HG03097 (cell line): ENCODE measurements at regions not wholly inside any gene's neighbourhood (a gene's known extent, or its start where the extent isn't known, plus 50 kb on each side); places are given as distances from the start of the nearest gene placed in this dataset.
"Not testable (repeated sequence)": the region's sequence is repeated elsewhere in the genome, so short reads cannot be mapped to it uniquely, and the experiment has no call there.

Experiments
- ATAC-seq: cut with Tn5 transposase; IDR thresholded peaks from one replicate; pipeline ENCODE4 v1.9.1; 2021; ENCODE audit not compliant: unreplicated experiment, low FRiP score

DNA sequence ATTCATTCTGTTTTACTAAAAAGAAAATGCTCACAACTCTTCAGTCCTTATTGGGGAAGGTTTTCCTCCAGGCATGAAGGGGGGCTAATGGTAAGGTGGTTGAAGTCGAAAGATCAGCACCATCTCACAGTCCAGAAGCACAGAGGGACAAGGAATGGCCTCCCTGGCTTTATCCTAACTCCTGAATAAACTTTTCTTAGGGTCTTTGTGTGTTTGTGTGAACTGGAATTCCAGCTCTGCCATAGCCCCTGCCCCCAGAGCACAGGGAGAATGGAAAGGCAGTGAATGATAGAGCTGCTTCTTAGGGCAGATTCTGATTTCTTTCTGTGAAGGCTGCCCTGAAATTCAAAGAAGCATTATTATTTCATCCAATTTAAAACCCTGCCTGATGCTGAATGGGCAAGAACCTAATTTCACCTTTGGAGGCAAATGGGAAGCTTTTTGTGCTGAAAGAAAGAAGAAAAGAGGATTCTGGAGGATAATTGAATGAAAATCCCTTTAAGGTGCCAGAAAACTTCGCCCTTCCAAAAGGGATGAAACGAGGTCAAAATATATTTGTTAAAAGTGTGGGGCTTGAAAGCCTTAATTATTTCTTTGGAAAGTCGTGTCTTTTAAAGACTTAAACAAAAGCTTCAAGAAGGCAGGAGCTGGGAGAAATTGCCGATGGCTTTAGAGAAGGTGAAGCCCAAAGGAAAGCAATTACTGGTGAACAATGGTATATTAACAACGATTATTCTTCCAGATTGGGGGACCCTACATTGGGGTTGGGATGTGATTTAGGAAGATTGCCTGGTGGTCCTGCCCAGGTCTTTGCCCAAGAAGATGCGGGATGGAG, 259.9 kb upstream of the RGMA start:
- no peak for ATAC-seq

- ATAC-seq: no peak
Measured at GRCh38 chr15:93347986-93348385, 259.0 kb upstream of the RGMA start.

GRCh38 chr15:93345981-93346380, 257.0 kb upstream of the RGMA start:
- ATAC-seq: no peak

DNA sequence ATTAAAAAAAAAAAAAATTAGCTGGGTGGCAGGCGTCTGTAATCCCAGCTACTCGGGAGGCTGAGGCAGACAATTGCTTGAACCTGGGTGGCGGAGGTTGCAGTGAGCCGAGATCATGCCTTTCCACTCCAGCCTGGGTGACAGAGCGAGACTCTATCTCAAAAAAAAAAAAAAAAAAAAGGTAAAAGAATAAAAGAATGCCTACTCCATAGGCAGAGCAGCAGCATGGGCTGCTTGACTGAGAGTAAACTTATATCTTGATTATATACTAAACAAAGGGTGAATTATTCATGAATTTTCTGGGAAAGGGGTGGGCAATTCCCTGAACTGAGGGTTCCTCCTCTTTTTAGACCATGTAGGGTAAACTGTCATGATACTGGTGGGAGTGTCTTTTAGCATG, 254.4 kb upstream of the RGMA start:
- not testable (repeated sequence) for ATAC-seq

GRCh38 chr15:93341164-93341563, 252.2 kb upstream of the RGMA start:
- ATAC-seq: no peak

DNA sequence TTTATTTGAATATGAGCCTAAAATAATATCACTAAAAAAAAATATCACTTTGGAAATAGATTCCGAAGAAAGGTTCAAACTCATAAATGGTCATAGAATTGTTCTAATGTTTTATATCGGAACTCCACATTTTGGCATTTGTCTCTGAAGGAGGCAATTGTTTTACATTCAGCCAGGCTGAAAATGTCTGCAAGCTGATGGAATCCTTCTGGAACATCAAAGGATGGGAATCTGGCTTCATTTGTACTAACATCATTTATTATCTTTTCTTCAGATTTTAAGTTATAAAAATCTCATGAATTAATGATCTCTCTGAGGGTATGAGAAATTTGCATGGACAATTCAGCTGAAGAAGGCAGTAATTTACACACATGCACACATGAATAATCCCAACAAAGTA, 251.4 kb upstream of the RGMA start:
- no peak for ATAC-seq

DNA sequence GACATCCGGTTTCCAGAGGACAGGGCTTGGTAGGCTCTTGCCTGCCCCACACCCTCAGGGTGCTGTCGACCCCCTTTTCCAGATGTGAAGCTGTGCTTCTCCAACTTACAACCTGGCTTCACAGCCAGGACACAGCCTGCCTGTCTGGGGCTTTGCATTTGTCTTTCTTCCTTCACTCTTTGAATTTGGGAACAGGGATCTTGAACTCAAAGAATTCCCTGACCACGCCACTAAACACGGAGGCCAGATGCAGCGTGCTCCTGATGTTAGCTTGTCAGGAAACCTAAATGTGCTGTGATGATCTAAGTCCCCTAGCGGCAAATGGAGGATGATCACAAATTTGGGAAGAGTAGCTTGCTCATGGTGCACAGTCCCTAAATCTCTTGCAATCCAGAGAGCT, 244.8 kb upstream of the RGMA start:
- ATAC-seq: no peak

GRCh38 chr15:93333126-93333525, 244.1 kb upstream of the RGMA start:
- not testable (repeated sequence) for ATAC-seq

DNA sequence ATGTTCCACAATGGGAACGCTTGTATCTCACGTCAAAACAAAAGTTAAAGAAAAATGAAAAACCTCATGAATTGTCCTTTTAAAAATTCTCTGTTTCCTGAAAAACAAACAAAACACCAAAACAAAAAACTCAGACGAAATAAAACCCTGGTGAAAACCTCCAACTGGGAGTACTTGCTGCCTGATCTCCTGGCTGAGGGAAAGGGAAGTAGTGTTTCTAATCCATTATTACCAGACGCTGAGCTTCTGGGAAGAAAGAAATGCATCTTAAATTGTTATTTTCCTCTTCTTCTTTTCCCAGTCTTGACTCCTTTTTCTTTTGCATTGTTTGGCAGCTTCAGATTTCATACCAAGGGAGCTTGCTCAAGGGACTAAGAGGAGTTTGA, 243.2 kb upstream of the RGMA start:
- no peak for ATAC-seq

DNA sequence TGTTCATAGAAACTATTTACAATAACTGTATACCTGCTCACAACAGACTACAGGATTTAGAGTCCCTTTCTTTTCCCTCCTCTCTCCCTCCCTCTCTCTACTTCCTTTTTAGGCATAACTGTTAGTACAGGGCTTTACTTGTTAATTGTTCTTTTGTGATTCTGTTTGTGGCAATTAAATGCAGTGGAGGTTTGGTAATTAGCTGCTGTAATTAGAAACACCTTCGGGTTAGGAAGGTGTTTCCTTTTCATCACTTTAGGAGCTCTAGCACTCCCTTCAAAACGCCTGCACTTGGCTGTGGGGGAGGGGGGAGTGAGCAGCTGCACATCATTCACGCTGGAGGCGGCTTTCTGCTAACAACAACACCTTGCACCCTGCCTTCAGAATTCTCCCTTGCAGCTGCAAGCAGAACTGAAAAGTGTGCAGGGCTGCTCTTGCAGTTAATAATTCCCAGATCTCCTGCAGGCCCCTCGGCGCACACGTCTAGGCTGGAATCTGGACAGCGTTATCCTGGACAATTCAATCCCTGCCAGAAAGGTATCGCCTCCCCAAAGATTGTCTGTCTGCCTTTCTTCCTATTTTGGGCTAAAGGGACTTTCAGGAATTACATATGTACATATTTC, 242.6 kb upstream of the RGMA start:
- no peak for ATAC-seq

GRCh38 chr15:93330912-93331544, 242.0 kb upstream of the RGMA start:
- no peak for ATAC-seq

DNA sequence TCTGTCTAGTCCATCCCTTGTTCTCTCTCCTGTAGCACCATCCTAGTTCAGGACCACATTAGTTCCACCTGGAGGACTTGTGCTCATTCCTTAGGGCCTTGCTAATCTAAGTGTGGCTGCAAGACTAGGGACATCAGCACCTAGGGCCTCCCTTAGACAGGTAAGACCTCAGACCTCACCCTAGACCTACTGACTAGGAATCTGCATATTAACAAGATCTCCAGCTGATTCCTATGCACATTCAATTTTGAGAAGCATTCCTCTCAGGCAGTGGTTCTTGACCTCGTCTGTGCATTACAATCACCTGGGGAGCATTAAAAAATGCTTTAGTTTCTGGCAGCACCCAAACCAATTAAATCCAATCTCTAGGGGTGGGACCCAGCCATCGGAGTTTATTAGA, 238.4 kb upstream of the RGMA start:
- ATAC-seq: no peak

DNA sequence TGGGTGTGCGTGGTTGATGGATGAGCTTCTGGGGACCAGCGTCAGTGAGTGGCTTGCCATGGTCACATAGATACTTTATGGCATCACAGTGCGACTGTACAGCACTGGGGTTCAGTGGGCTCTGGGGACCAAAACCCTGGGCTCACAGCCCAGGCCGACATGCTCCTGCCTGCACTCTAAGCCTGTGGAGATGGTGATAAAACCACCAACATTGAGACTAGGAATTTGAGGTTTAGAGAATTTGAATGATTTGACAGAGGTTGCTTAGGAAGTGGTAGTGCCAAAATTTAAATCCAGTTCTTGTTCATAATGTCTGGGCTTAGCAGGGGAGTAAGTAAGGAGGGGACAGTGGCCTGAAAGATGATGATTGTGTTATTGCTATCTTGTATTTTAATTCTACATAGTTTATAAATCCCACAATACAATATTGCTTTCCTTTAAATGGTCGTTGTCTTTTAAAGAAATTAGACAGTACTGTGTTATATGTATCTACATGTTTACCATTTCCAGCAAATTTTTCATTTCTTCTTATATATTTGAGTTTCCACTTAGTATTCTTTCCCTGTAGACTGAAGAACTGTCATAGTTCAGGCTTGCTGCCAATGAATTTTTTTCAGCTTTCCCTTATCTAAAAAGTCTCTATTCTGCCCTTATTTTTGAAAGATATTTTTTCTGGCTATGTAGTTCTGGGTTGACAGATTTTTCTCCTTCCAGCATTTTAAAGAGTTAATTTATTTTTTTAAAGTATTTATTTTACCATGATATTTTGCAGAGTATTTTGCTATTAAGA, 235.4 kb upstream of the RGMA start:
- no peak for ATAC-seq

DNA sequence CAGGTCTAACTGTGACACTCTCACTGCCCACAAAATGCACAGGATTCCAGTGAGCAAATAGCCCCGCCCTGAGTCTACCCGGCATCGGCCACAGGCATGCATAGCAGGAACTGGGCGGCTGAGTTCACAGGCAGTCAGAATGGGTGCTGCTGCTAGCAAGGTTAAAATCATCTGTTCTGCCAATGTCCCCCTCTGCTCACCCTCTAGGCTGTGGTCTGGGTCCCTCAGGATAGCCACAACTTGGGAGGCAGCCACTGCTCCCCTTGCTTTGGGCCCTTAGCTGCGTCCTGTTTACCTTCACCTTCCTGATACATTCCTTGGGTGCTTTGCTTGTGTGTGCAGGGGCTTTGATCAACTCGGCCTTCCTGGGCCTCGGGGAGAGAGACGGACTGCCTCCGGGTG, 232.9 kb upstream of the RGMA start:
- ATAC-seq: no peak

DNA sequence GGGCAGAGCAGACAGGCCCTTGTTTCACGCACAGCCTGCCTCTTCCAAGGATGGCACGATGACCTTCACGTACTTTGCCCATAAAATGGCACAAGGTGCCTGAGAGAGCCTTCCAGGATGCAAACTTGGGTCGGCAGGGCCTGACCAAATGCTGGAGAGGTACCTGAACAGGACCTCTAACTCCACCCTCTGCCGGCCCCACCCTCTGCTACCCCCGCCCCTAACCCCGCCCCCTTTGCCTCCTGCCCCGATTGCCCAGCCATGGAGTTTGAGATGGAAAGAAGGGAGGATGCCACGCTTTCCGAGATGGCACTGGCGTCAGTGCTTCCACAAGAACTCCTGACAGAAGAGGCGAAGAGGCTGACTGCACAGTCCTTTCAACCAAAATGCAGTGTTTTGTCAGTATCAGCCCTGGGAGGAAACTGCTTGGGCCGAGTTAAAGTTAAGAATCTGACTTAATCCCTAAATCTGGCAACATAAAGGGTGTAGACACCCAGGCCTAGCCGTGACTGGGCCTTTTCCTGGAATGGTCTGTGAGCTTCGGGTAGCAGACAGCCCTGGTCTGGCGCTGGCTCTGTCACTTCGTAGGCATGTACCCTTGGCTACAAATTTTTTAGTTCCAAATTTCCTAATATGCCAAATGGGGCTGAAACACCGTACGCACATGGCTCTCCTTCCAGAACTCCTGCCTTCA, 230.3 kb upstream of the RGMA start:
- no peak for ATAC-seq

GRCh38 chr15:93317772-93318171, 228.8 kb upstream of the RGMA start:
- ATAC-seq: no peak

GRCh38 chr15:93314245-93314644, 225.2 kb upstream of the RGMA start:
- no peak for ATAC-seq

DNA sequence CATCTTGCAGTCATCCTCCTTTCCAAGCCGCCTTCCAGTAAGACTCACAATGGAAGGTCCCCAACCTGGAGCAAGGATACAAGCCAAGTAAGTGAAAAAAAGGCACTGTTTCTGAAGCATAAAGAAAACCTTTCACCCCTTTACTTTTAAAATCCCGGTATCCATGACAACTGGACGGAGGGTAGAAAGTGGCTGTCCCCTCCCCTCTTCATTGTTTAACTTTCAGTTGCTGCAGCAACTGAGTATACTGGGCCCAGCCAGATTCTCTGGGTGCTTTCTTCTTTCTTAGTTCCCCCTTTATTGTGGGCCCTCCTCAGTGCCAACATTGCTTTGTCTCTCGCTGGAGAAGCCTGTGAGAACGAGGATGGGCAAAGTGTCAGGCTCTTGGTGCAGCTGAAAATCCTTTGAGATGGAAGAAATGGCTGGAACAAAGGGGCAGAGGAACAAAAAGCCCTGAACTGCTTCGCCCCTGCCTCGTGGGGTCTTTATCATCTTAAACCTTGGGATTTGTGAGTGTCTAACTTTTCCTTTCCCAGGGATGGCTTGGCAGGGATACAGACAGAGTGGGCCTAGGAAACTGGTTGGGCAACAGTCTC, 224.0 kb upstream of the RGMA start:
- ATAC-seq: no peak

DNA sequence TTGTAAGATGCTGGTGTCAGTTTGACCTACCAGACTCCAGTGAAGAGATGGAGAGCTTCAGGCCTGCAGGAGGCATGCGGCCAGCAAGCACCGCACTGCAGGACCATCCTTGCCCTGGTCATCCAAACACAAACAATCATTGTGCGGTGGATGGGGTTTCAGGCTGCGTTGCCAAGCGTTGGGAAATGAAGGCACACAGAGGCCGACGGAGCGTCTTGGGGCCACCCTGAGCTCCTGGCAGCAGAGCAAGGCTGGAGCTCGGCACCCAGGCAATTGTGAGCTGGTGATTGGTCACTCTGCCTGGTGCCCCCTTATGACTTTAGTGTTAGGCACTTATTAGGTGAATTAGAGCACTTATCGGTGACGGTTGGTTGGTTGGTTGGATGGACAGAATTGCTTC, 222.6 kb upstream of the RGMA start:
- no peak for ATAC-seq

DNA sequence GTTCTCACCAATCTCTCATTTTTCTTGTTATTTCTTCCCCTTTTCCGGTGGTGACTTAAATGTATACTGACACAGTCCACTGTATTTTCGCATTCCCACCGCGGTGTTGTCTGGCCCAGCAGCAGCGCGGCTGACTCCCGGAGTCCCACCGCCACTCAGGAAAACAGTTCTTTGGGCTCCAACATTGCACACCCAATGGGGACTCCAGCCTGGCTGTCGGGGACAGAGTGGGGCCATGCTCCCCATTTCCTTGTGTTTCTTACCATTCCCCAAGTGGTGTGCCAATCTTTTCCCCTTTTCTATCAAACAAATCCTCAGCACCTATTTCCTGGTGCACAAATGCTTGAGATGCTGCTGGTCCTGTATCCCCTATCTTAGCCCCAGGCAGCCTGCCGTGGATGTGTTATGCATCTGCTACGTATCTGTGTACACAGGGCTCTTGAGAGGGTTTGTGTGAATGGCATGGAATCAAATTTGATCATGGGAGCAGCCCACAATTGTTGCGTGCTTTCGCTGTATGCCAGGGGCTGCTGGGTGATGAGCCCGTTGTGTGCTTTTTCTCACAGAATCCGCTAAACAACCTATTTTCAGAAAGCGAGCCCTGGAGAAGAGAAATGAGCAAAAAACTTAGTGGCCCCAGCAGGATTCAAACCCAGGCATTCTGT, 219.1 kb upstream of the RGMA start:
- ATAC-seq: no peak
